OCI-LY1 (cell line): ENCODE measurements at regions not wholly inside any gene's neighbourhood (a gene's known extent, or its start where the extent isn't known, plus 50 kb on each side); places are given as distances from the start of the nearest gene placed in this dataset.

Experiments used
- H2AFZ ChIP-seq: fragments of 200-600 bp; sonication (generic), shearing (Covaris generic); 2 replicates; pipeline ENCODE4 v1.6.0; 2014; ENCODE audit warnings: antibody characterized with exemption, mild to moderate bottlenecking, low read length
- H3F3A ChIP-seq: fragments of 200-600 bp; sonication (generic), shearing (Covaris generic); 2 replicates; pipeline ENCODE4 v1.6.0; 2014; ENCODE audit warnings: mild to moderate bottlenecking, antibody characterized with exemption, low read length, moderate library complexity; ENCODE audit not compliant: insufficient read depth
- H3K27ac ChIP-seq: fragments of 200-600 bp; sonication (generic); 2 replicates; pipeline ENCODE4 v1.5.1; 2014; ENCODE audit warnings: low read length, mixed run types, mild to moderate bottlenecking, low read depth; ENCODE audit not compliant: poor library complexity, severe bottlenecking
- H3K27me3 ChIP-seq: fragments of 200-600 bp; sonication (generic); 2 replicates; pipeline ENCODE4 v1.6.0; 2014; ENCODE audit warnings: antibody characterized with exemption, mild to moderate bottlenecking, low read length, moderate library complexity; ENCODE audit not compliant: insufficient read depth
- H3K36me3 ChIP-seq: fragments of 200-600 bp; sonication (generic); 2 replicates; pipeline ENCODE4 v1.6.1; 2014; ENCODE audit warnings: mild to moderate bottlenecking, antibody characterized with exemption, low read length, moderate library complexity, mixed read lengths; ENCODE audit not compliant: insufficient read depth
- H3K4me1 ChIP-seq: fragments of 200-600 bp; sonication (generic); 2 replicates; pipeline ENCODE4 v1.5.1; 2014; ENCODE audit warnings: mild to moderate bottlenecking, low read length, moderate library complexity; ENCODE audit not compliant: insufficient read depth, severe bottlenecking
- H3K4me2 ChIP-seq: fragments of 200-600 bp; sonication (generic), shearing (Covaris generic); 2 replicates; pipeline ENCODE4 v1.6.1; 2014; ENCODE audit warnings: low read length
- H3K4me3 ChIP-seq: fragments of 200-600 bp; sonication (generic); 2 replicates; pipeline ENCODE4 v1.5.1; 2014; ENCODE audit warnings: low read length, low read depth, mild to moderate bottlenecking, mixed read lengths; ENCODE audit not compliant: poor library complexity, severe bottlenecking
- H3K79me2 ChIP-seq: fragments of 200-600 bp; shearing (Covaris generic); 2 replicates; pipeline ENCODE4 v1.6.1; 2016; ENCODE audit warnings: mixed run types, low read length, mixed read lengths; ENCODE audit not compliant: insufficient read depth
- H3K9ac ChIP-seq: fragments of 200-600 bp; sonication (generic), shearing (Covaris generic); 2 replicates; pipeline ENCODE4 v1.6.1; 2014; ENCODE audit warnings: mild to moderate bottlenecking, low read length, mixed read lengths
- H3K9me2 ChIP-seq: fragments of 200-600 bp; sonication (generic), shearing (Covaris generic); 2 replicates; pipeline ENCODE4 v1.6.1; 2014; ENCODE audit warnings: low read depth, mild to moderate bottlenecking, low read length, mixed read lengths
- H3K9me3 ChIP-seq: fragments of 200-600 bp; shearing (Covaris generic); 2 replicates; pipeline ENCODE4 v1.6.1; 2014; ENCODE audit warnings: low read length, mixed read lengths
- H4K20me1 ChIP-seq: fragments of 200-600 bp; sonication (generic), shearing (Covaris generic); 2 replicates; pipeline ENCODE4 v1.6.0; 2016; ENCODE audit warnings: mild to moderate bottlenecking, low read length; ENCODE audit not compliant: insufficient read depth
- CTCF ChIP-seq: fragments of 200-600 bp; sonication (generic), shearing (Covaris generic); IDR thresholded peaks from 2 replicates; pipeline ENCODE4 v1.5.1; 2017; ENCODE audit warnings: mild to moderate bottlenecking, antibody characterized with exemption, low read length, moderate library complexity, mixed read lengths
- EZH2 ChIP-seq: fragments of 200-600 bp; sonication (generic), shearing (Covaris generic); IDR thresholded peaks from 2 replicates; pipeline ENCODE4 v1.8.0; 2017; ENCODE audit warnings: borderline replicate concordance, mixed run types, mild to moderate bottlenecking, antibody characterized with exemption, low read length, moderate library complexity, mixed read lengths

GRCh38 chr17:69640073-69640472, 225.6 kb downstream of the MAP2K6 start:
- no peaks in the 10 kb centered on the region for H3K79me2 ChIP-seq
- H3K36me3 ChIP-seq, result no peaks in the 10 kb centered on the region
- no peak overlapping the region for H2AFZ ChIP-seq
- no peaks in the 10 kb centered on the region for H3K9me2 ChIP-seq
- no peak overlapping the region for H3K27ac ChIP-seq
- H3K4me1 ChIP-seq, result no peaks in the 10 kb centered on the region
- H3K4me3 ChIP-seq, result no peak overlapping the region
- H3F3A ChIP-seq, result no peaks in the 10 kb centered on the region
- TF ChIP-seq EZH2 (no peak), CTCF (no peak)
- no peak overlapping the region for H3K4me2 ChIP-seq
- H3K9ac ChIP-seq, result no peak overlapping the region
- H3K9me3 ChIP-seq, result no peaks in the 10 kb centered on the region
- H4K20me1 ChIP-seq, result no peaks in the 10 kb centered on the region
- no peaks in the 10 kb centered on the region for H3K27me3 ChIP-seq

- Histone ChIP-seq H3K4me3 (no peak overlapping the region), H3F3A (no peaks in the 10 kb centered on the region), H3K27me3 (no peaks in the 10 kb centered on the region), H3K4me1 (no peaks in the 10 kb centered on the region), H3K27ac (no peak overlapping the region), H3K9me3 (peaks cover 3% of the 10 kb centered on the region; the same call in 1 of the 2 replicates), H3K9me2 (no peaks in the 10 kb centered on the region), H3K4me2 (no peak overlapping the region), H4K20me1 (no peaks in the 10 kb centered on the region), H3K79me2 (no peaks in the 10 kb centered on the region), H2AFZ (no peak overlapping the region), H3K9ac (no peak overlapping the region), H3K36me3 (no peaks in the 10 kb centered on the region)
- TF ChIP-seq EZH2, result no peak
- TF ChIP-seq CTCF, result no peak
These were observed 229.2 kb downstream of the MAP2K6 start for GRCh38 chr17:69643686-69644085.

GRCh38 chr17:69646729-69647128, 232.2 kb downstream of the MAP2K6 start:
- no peaks in the 10 kb centered on the region for H4K20me1 ChIP-seq
- H2AFZ ChIP-seq, result no peak overlapping the region
- peaks cover 3% of the 10 kb centered on the region; the same call in 1 of the 2 replicates for H3K9me3 ChIP-seq
- no peaks in the 10 kb centered on the region for H3K36me3 ChIP-seq
- H3F3A ChIP-seq, result no peaks in the 10 kb centered on the region
- no peaks in the 10 kb centered on the region for H3K27me3 ChIP-seq
- TF ChIP-seq EZH2, result no peak
- no peak for TF ChIP-seq CTCF
- H3K9me2 ChIP-seq, result no peaks in the 10 kb centered on the region
- no peaks in the 10 kb centered on the region for H3K4me1 ChIP-seq
- H3K4me3 ChIP-seq, result no peak overlapping the region
- no peaks in the 10 kb centered on the region for H3K79me2 ChIP-seq
- no peak overlapping the region for H3K4me2 ChIP-seq
- H3K9ac ChIP-seq, result no peak overlapping the region
- no peak overlapping the region for H3K27ac ChIP-seq
